HepG2 (cell line): ENCODE measurements at regions not wholly inside any gene's neighbourhood (a gene's known extent, or its start where the extent isn't known, plus 50 kb on each side); places are given as distances from the start of the nearest gene placed in this dataset.

Source experiments
- ATAC-seq: fragments of 200-7000 bp; cut with Tn5 transposase; 3 replicates; pipeline ENCODE4 v1.9.1; 2020; ENCODE audit warnings: mild to moderate bottlenecking, moderate library complexity
- BruUV-seq: library from RNA; stranded (reverse); fragments of 400-500 nt; replicated peaks from 2 replicates; lab custom pipeline; 2021; lab: Mats Ljungman, UMichigan
- CTCF ChIA-PET: fragments of 300-600 bp; formaldehyde crosslinking; extraction: SDS; loops from one replicate; lab custom pipeline; 2021; ENCODE audit warnings: low total read pairs, inconsistent platforms, low intra/inter-chr PET ratio; lab: Yijun Ruan, JAX
- POLR2A ChIA-PET: fragments of 350-600 bp; sonication (Branson Sonifier 250); formaldehyde crosslinking; loops from one replicate; lab custom pipeline; 2020; ENCODE audit warnings: antibody characterized with exemption, inconsistent platforms; lab: Yijun Ruan, JAX
- DNase-seq: peaks from one replicate; pipeline ENCODE4 v3.0.0-alpha.2; 2015; ENCODE audit warnings: low spot score
- FAIRE-seq: peaks from 3 replicates; lab custom pipeline; 2011; peaks lifted over from hg19 to GRCh38; lab: Jason Lieb, UNC
- H2AFZ ChIP-seq: one replicate; pipeline ENCODE4 v1.6.1; 2011; ENCODE audit warnings: low read length, inconsistent platforms
- H3K27ac ChIP-seq: fragments of 300-600 bp; 3 replicates; pipeline ENCODE4 v1.8.0; 2011; ENCODE audit warnings: mixed run types, mild to moderate bottlenecking, mixed read lengths, low read length, inconsistent platforms; ENCODE audit not compliant: insufficient read depth; ENCODE audit errors: extremely low read length
- H3K27me3 ChIP-seq, 2 experiments: fragments of 200-600 bp in 1 of 2; 2 replicates in 1 of 2; 3 replicates in 1 of 2; pipeline versions ENCODE4 v1.6.0 to v1.8.0; 2011; ENCODE audit warnings: low read length in 2 of 2, mild to moderate bottlenecking in 2 of 2, moderate library complexity in 2 of 2, inconsistent platforms in 1 of 2; ENCODE audit not compliant: insufficient read depth in 2 of 2, control insufficient read depth in 1 of 2
- H3K36me3 ChIP-seq, 2 experiments: fragments of 200-600 bp in 1 of 2; replicated peaks in 1 of 2; 2 replicates in 1 of 2; 3 replicates in 1 of 2; pipeline versions ENCODE4 v1.5.1 to v1.8.0; 2011; ENCODE audit warnings: low read length in 2 of 2, inconsistent platforms in 1 of 2; ENCODE audit not compliant: insufficient read depth in 2 of 2, control insufficient read depth in 1 of 2
- H3K4me1 ChIP-seq: 2 replicates; pipeline ENCODE4 v1.5.1; 2012; ENCODE audit warnings: low read length, inconsistent platforms; ENCODE audit not compliant: insufficient read depth
- H3K4me2 ChIP-seq: 2 replicates; pipeline ENCODE4 v1.6.0; 2011; ENCODE audit warnings: low read depth, low read length, inconsistent platforms
- H3K4me3 ChIP-seq, 3 experiments: fragments of 200-600 bp in 1 of 3; sonication (generic), shearing (Covaris generic) in 1 of 3; replicated peaks in 1 of 3; 2 replicates each; pipeline ENCODE4 v1.5.1; 2011 to 2016; ENCODE audit warnings: low read length in 3 of 3, inconsistent platforms in 2 of 3, low read depth in 2 of 3, mild to moderate bottlenecking in 2 of 3, control low read depth in 1 of 3, mixed read lengths in 1 of 3; ENCODE audit not compliant: insufficient read depth in 1 of 3
- H3K79me2 ChIP-seq: one replicate; pipeline ENCODE4 v1.6.1; 2011; ENCODE audit warnings: low read length, inconsistent platforms; ENCODE audit not compliant: insufficient read depth
- H3K9ac ChIP-seq: 2 replicates; pipeline ENCODE4 v1.6.0; 2011; ENCODE audit warnings: mild to moderate bottlenecking, low read depth, low read length, inconsistent platforms; ENCODE audit not compliant: insufficient read depth
- H3K9me3 ChIP-seq: 2 replicates; pipeline ENCODE4 v1.5.1; 2012; ENCODE audit warnings: mild to moderate bottlenecking, low read length
- H4K20me1 ChIP-seq: 2 replicates; pipeline ENCODE4 v1.6.0; 2011; ENCODE audit warnings: inconsistent platforms, mild to moderate bottlenecking, low read length, moderate library complexity; ENCODE audit not compliant: insufficient read depth
- CEBPB ChIP-seq: IDR thresholded peaks from 2 replicates; pipeline ENCODE4 v1.6.1; 2011; ENCODE audit warnings: low read depth, low read length, improper control_type of control experiment, borderline replicate concordance
- CEBPZ ChIP-seq: IDR thresholded peaks from 2 replicates; pipeline ENCODE4 v1.6.1; 2012; ENCODE audit warnings: low read length, improper control_type of control experiment
- LCORL ChIP-seq, 2 experiments: fragments of 450-650 bp in 1 of 2; sonication (generic) in 1 of 2; formaldehyde crosslinking in 1 of 2; IDR thresholded peaks; 2 replicates each; pipeline versions ENCODE4 v1.5.0 to v1.6.1; 2017 to 2020; ENCODE audit warnings: antibody characterized with exemption in 1 of 2, missing genetic modification reagents in 1 of 2
- NFE2L1 ChIP-seq: sonication (generic); formaldehyde crosslinking; IDR thresholded peaks from 2 replicates; pipeline ENCODE4 v1.4.0; 2020; ENCODE audit warnings: missing genetic modification reagents, mild to moderate bottlenecking, borderline replicate concordance
- NR2C2 ChIP-seq: sonication (generic); formaldehyde crosslinking; IDR thresholded peaks from 2 replicates; pipeline ENCODE4 v1.4.0; 2020; ENCODE audit warnings: missing genetic modification reagents, mild to moderate bottlenecking, moderate library complexity, borderline replicate concordance
- ZBTB21 ChIP-seq: sonication (generic); formaldehyde crosslinking; IDR thresholded peaks from 2 replicates; pipeline ENCODE4 v1.4.0; 2020; ENCODE audit warnings: missing genetic modification reagents
- ZNF251 ChIP-seq: sonication (generic); formaldehyde crosslinking; IDR thresholded peaks from 2 replicates; pipeline ENCODE4 v1.9.0; 2021; ENCODE audit warnings: mild to moderate bottlenecking, missing genetic modification reagents
- ZNF263 ChIP-seq: sonication (generic); formaldehyde crosslinking; IDR thresholded peaks from 2 replicates; pipeline ENCODE4 v1.4.0; 2020; ENCODE audit warnings: missing genetic modification reagents
- ZNF83 ChIP-seq: sonication (generic); formaldehyde crosslinking; IDR thresholded peaks from 2 replicates; pipeline ENCODE4 v1.4.0; 2020; ENCODE audit warnings: missing genetic modification reagents, mild to moderate bottlenecking, borderline replicate concordance
- ZSCAN25 ChIP-seq: sonication (generic); formaldehyde crosslinking; IDR thresholded peaks from 2 replicates; pipeline ENCODE4 v1.8.0; 2022; ENCODE audit warnings: mild to moderate bottlenecking, missing genetic modification reagents
- ZXDC ChIP-seq: sonication (generic); formaldehyde crosslinking; IDR thresholded peaks from 2 replicates; pipeline ENCODE4 v1.5.0; 2020; ENCODE audit warnings: mild to moderate bottlenecking, missing genetic modification reagents
- WGBS: methylation state at CpG from one replicate; pipeline ENCODE4 v1.1.6; 2017; ENCODE audit warnings: low lambda C conversion rate; 5-methylcytosine and 5-hydroxymethylcytosine counted together
- in situ Hi-C: cut with HindIII; loops from 2 replicates; pipeline ENCODE4 v1.10.0; 2017; ENCODE audit warnings: low pct_unique_long_range_greater_than_20kb; ENCODE audit not compliant: extremely low pct_ligation_motif_present
- intact Hi-C: fragments of 100-400 bp; cut with micrococcal nuclease; formaldehyde crosslinking; loops from one replicate; pipeline ENCODE4 v1.10.0; 2022; ENCODE audit not compliant: unreplicated experiment
- TF ChIP-seq, protein P1 (sequence below): sonication (generic); formaldehyde crosslinking; IDR thresholded peaks from 2 replicates; pipeline ENCODE4 v1.8.0; 2022; ENCODE audit warnings: mild to moderate bottlenecking, missing genetic modification reagents

GRCh38 chr3:88595026-88595425, 445.3 kb downstream of the C3orf38 start:
- no peak for FAIRE-seq
- WGBS = 0% methylated on average over 1 of the region's 1 CpG
- BruUV-seq = no TSS peak
- H3K4me1 ChIP-seq = no peaks in the 10 kb centered on the region
- in situ Hi-C loops = no loop called here
- H2AFZ ChIP-seq = no peak overlapping the region
- CTCF ChIA-PET = no interaction called here
- H3K9ac ChIP-seq = no peak overlapping the region
- no peak for ATAC-seq
- intact Hi-C loops = no loop called here
- POLR2A ChIA-PET = no interaction called here
- H3K4me2 ChIP-seq = no peak overlapping the region
- TF ChIP-seq LCORL (IDR thresholded peaks at IDR 0.05) (peak; percentile 89), LCORL (CRISPR knock-in tag; IDR thresholded peaks at IDR 0.05) (no peak), CEBPB (no peak), ZNF263 (CRISPR knock-in tag) (no peak)
- peaks cover 2% of the 10 kb centered on the region for H3K9me3 ChIP-seq
- no peaks in the 10 kb centered on the region for H3K27me3 ChIP-seq
- no peak overlapping the region for H3K27ac ChIP-seq
- H4K20me1 ChIP-seq = no peaks in the 10 kb centered on the region
- H3K79me2 ChIP-seq = no peaks in the 10 kb centered on the region
- H3K36me3 ChIP-seq = no peaks in the 10 kb centered on the region
- no peak for DNase-seq
- no peak overlapping the region for H3K4me3 ChIP-seq

DNA sequence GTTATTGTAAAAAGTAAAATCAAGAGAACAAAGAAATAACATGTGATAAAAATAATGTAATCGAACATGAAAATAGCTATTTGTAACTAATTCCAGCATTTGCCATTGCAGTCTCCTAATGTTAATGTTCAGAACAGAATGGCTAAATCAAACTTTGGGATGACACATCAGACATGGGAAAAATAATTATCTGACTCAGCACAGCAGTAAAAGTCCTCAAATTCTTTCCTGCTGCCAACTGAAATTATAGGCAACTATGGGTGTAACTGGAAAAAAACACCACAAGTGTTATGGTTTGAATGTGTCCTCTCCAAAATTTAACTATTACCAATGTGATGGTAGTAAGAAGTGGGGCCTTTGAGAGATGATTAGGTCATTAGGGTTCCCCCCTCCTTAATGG, 446.7 kb downstream of the C3orf38 start:
- intact Hi-C loops = no loop called here
- Histone ChIP-seq H4K20me1 (no peaks in the 10 kb centered on the region), H3K79me2 (no peaks in the 10 kb centered on the region), H3K27me3 (no peaks in the 10 kb centered on the region)
- in situ Hi-C loops = no loop called here
- no peak for DNase-seq
- CTCF ChIA-PET = no interaction called here
- ATAC-seq = no peak
- no peak for TF ChIP-seq ZNF83
- no peak for TF ChIP-seq ZBTB21 (CRISPR knock-in tag)
- TF ChIP-seq ZSCAN25 = no peak
- no peak for TF ChIP-seq ZXDC
- no peak for TF ChIP-seq CEBPZ
- TF ChIP-seq ZNF251 (CRISPR knock-in tag) = no peak
- no peak for TF ChIP-seq NFE2L1 (CRISPR knock-in tag)
- TF ChIP-seq, protein P1, sequence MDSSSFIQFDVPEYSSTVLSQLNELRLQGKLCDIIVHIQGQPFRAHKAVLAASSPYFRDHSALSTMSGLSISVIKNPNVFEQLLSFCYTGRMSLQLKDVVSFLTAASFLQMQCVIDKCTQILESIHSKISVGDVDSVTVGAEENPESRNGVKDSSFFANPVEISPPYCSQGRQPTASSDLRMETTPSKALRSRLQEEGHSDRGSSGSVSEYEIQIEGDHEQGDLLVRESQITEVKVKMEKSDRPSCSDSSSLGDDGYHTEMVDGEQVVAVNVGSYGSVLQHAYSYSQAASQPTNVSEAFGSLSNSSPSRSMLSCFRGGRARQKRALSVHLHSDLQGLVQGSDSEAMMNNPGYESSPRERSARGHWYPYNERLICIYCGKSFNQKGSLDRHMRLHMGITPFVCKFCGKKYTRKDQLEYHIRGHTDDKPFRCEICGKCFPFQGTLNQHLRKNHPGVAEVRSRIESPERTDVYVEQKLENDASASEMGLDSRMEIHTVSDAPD (CRISPR knock-in tag) = no peak
- no peak for TF ChIP-seq NR2C2 (CRISPR knock-in tag)
- TF ChIP-seq, all 625 proteins: peak for 0
- H3K36me3 ChIP-seq = no peaks in the 10 kb centered on the region
- no peak for FAIRE-seq
- no peak overlapping the region for H3K9ac ChIP-seq
- WGBS = 0% methylated on average over 1 of the region's 1 CpG
- no TSS peak for BruUV-seq
- no peak overlapping the region for H3K27ac ChIP-seq
- peaks cover 6% of the 10 kb centered on the region for H3K9me3 ChIP-seq
- H3K4me3 ChIP-seq = no peak overlapping the region
- no peaks in the 10 kb centered on the region for H3K4me1 ChIP-seq
- no peak overlapping the region for H2AFZ ChIP-seq
- H3K4me2 ChIP-seq = no peak overlapping the region
- POLR2A ChIA-PET = no interaction called here
